ENCODE measurements at regions not wholly inside any gene's neighbourhood (a gene's known extent, or its start where the extent isn't known, plus 50 kb on each side); places are given as distances from the start of the nearest gene placed in this dataset.

DNA sequence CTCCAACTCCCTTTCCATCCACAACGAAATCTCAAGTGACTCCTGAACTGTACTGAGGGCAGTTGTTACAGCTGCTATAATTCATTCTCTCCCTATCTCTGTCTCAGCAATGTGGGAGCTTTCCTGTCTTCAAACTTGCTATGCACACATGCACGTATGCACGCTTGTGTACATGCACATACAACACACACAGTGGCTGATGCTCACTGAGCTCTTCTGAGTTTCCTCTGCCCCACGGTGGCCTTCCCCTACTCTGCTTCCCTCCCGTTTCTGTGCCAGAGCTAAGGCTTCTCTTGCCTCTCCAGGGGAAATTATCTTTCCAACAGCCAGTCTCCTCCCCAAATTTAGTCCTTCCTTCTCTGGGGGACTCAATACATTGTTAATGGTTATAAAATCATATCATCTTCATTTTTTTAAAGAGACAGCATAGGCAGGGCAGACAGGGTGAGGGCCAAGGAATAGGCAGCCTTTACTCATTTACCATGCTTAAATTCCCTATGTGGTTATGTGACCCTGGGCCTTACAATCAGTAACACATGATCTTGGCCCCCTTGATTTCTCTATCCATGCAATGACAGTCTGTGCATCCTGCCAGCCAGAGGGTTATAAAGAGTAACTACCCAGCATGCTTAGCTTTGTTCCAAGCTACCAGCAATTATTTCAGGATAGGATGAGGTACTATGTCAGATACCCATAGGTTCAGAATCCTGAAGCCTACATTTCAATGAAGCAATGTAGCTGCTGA lies 111.9 kb upstream of the HMGA2 start:
- Histone ChIP-seq H3K4me3 (ENCODE audit: low read length in 3 of 3) (no peak overlapping the region), H3K9ac (ENCODE audit: low read length in 3 of 3) (no peak overlapping the region), H3K27me3 (ENCODE audit: control insufficient read depth, insufficient read depth, low read length) (no peaks in the 10 kb centered on the region), H3K4me1 (ENCODE audit: control insufficient read depth in 2 of 3, insufficient read depth in 2 of 3, low read depth in 1 of 3, low read length in 3 of 3) (no peaks in the 10 kb centered on the region), H3K27ac (ENCODE audit: low read depth in 2 of 2, low read length in 2 of 2) (no peak overlapping the region), H3K36me3 (ENCODE audit: control insufficient read depth in 2 of 3, insufficient read depth in 3 of 3, low read length in 3 of 3) (no peaks in the 10 kb centered on the region), H3K9me3 (ENCODE audit: control insufficient read depth in 2 of 3, insufficient read depth in 1 of 3, low read length in 3 of 3) (no peaks in the 10 kb centered on the region)
- TF ChIP-seq, protein P1, sequence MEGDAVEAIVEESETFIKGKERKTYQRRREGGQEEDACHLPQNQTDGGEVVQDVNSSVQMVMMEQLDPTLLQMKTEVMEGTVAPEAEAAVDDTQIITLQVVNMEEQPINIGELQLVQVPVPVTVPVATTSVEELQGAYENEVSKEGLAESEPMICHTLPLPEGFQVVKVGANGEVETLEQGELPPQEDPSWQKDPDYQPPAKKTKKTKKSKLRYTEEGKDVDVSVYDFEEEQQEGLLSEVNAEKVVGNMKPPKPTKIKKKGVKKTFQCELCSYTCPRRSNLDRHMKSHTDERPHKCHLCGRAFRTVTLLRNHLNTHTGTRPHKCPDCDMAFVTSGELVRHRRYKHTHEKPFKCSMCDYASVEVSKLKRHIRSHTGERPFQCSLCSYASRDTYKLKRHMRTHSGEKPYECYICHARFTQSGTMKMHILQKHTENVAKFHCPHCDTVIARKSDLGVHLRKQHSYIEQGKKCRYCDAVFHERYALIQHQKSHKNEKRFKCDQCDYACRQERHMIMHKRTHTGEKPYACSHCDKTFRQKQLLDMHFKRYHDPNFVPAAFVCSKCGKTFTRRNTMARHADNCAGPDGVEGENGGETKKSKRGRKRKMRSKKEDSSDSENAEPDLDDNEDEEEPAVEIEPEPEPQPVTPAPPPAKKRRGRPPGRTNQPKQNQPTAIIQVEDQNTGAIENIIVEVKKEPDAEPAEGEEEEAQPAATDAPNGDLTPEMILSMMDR (IDR thresholded peaks at IDR 0.05; ENCODE audit: borderline replicate concordance, extremely low read depth, insufficient read depth): no peak
- intact Hi-C loops (cut with DNase I): no loop called here
- DNase-seq (no peak), FAIRE-seq (no peak)

DNA sequence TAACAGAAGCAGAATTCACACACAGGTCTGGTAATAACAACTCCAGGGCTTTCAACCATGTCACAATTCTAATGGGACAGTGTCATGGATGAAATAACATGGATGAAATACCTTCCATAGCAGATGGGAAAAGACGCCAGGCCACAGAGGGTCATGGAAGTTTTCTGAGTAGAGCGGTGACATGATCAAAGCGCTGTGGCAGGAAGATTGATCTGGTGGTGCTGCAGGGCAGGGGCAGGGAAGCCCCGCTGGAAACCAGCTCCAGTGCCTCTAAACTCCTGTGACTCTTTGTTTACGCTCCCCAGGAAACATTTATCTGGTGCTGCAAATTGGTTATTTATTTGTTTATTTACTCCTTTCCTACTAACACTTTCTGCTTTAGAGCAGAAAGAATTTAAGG lies 108.3 kb upstream of the HMGA2 start:
- DNase-seq (peak in 4 of 5 donors; percentile 58 to 78 (median 67)), FAIRE-seq (no peak)
- Histone ChIP-seq H3K4me1 (ENCODE audit: control insufficient read depth in 2 of 3, insufficient read depth in 2 of 3, low read depth in 1 of 3, low read length in 3 of 3) (no peaks in the 10 kb centered on the region), H3K27ac (ENCODE audit: low read depth in 2 of 2, low read length in 2 of 2) (no peak overlapping the region), H3K9me3 (ENCODE audit: control insufficient read depth in 2 of 3, insufficient read depth in 1 of 3, low read length in 3 of 3) (no peaks in the 10 kb centered on the region), H3K9ac (ENCODE audit: low read length in 3 of 3) (no peak overlapping the region), H3K36me3 (ENCODE audit: control insufficient read depth in 2 of 3, insufficient read depth in 3 of 3, low read length in 3 of 3) (no peaks in the 10 kb centered on the region), H3K27me3 (ENCODE audit: control insufficient read depth, insufficient read depth, low read length) (no peaks in the 10 kb centered on the region), H3K4me3 (ENCODE audit: low read length in 3 of 3) (no peak overlapping the region)
- intact Hi-C loops (cut with DNase I): no loop called here
- TF ChIP-seq, protein P1 (IDR thresholded peaks at IDR 0.05; ENCODE audit: borderline replicate concordance, extremely low read depth, insufficient read depth): no peak

- TF ChIP-seq, protein P1 (IDR thresholded peaks at IDR 0.05; ENCODE audit: borderline replicate concordance, extremely low read depth, insufficient read depth): no peak
- FAIRE-seq (no peak), DNase-seq (peak in 3 of 5 donors; percentile 18 to 34 (median 24))
- Histone ChIP-seq H3K4me3 (ENCODE audit: low read length in 3 of 3) (no peak overlapping the region), H3K9me3 (ENCODE audit: control insufficient read depth in 2 of 3, insufficient read depth in 1 of 3, low read length in 3 of 3) (no peaks in the 10 kb centered on the region), H3K36me3 (ENCODE audit: control insufficient read depth in 2 of 3, insufficient read depth in 3 of 3, low read length in 3 of 3) (no peaks in the 10 kb centered on the region), H3K27ac (ENCODE audit: low read depth in 2 of 2, low read length in 2 of 2) (no peak overlapping the region), H3K9ac (ENCODE audit: low read length in 3 of 3) (no peak overlapping the region), H3K4me1 (ENCODE audit: control insufficient read depth in 2 of 3, insufficient read depth in 2 of 3, low read depth in 1 of 3, low read length in 3 of 3) (no peaks in the 10 kb centered on the region), H3K27me3 (ENCODE audit: control insufficient read depth, insufficient read depth, low read length) (no peaks in the 10 kb centered on the region)
- intact Hi-C loops (cut with DNase I): no loop called here
Observed at GRCh38 chr12:65720136-65721130, 103.8 kb upstream of the HMGA2 start.
